HG02885 (cell line): ENCODE measurements at regions not wholly inside any gene's neighbourhood (a gene's known extent, or its start where the extent isn't known, plus 50 kb on each side); places are given as distances from the start of the nearest gene placed in this dataset.
"Not testable (repeated sequence)": the region's sequence is repeated elsewhere in the genome, so short reads cannot be mapped to it uniquely, and the experiment has no call there.

ENCODE experiments used
- ATAC-seq: cut with Tn5 transposase; IDR thresholded peaks from one replicate; pipeline ENCODE4 v1.9.1; 2021; ENCODE audit warnings: mild to moderate bottlenecking; ENCODE audit not compliant: unreplicated experiment, poor library complexity

- no peak for ATAC-seq
These were observed 315.9 kb upstream of the RPS23 start for GRCh38 chr5:82594097-82594496.

GRCh38 chr5:82593481-82593880, 315.3 kb upstream of the RPS23 start:
- ATAC-seq = no peak

GRCh38 chr5:82591021-82591515, 312.9 kb upstream of the RPS23 start:
- no peak for ATAC-seq

DNA sequence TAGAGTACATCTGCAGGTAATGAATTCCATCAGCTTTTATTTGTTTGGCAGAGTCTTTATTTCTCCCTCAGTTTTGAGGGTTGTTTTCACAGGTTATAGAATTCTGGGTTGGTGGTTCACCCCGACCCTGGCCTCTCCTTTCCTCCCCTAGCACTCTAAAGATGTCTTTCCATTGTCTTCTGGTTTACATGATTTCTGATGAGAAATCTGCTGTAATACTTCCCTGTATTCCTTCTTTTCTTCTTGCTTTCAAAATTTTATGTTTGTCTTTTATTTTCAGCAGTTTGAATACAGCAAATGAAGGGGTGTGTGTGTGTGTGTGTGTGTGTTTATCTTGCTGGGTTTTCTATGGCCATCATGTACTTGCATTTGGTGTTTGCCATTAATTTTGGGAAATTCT, 312.0 kb upstream of the RPS23 start:
- ATAC-seq = no peak

DNA sequence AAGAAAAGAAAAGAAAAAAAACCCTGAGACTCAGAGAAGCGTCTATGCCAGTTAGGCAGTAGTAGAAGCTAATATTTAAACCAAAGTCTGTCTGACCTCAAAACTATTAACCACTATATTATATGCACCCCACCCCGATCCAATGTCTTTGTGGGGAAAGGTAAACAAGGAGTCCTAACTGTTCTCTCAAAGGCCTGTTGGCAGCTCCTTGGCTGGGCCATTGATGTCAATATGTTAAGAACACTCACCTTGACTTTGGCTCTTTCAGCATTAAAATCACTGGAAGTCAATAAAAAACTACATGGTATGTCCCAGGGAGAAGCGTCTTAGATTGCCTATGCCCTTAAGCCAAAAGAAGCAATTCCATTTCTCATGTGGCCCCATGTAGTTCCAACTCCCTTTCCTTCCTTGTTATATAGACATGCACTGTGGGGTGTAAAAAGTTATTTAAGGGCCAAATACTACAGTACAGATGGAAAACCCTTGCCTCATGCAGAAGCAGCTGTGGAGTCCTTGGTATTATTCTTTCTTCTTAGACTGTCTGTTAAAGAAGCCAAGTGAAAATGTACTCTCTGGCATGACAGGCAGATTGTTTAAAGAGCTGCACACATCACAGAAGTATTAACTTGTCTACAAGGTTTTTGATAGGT, 308.6 kb upstream of the RPS23 start:
- ATAC-seq = no peak

DNA sequence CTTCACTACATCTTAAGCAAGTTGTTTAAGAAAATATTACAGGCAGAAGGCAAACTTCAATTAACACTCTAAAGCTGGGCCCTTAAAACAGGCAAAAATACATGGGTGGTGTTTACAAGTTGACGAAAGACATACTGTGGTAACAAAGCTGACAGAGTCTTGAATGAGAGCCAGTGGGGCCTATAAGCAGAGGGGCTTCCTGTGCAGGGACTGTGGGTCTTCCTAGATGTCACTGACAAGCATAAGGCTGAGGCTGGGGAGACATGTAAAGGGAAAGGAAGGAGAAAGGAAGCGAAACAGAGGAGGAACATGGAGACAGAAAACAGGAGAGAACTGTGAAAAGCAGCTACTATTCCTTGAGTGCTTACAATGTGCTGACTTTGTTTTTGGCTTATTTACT, 308.0 kb upstream of the RPS23 start:
- ATAC-seq = no peak

DNA sequence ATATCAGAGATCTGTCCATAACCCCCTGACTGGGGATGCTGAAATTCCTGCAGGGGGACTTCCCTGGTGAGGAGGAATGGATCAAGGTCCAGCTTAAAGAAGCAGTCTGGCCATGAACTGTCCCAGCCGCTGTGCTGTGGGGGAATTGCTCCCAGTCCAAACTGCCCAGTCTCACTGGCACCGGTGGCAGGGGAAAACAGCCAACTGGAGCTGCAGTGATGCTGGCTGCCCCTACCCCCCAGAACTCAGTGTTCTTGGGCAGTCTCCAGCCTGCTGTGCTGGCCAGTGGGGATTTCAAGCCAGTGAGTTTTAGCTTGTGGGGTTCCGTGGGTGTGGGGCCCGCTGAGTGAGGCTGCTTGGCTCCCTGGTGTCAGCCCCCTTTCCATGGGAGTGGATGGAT, 306.5 kb upstream of the RPS23 start:
- ATAC-seq = no peak

GRCh38 chr5:82583331-82583730, 305.2 kb upstream of the RPS23 start:
- not testable (repeated sequence) for ATAC-seq

GRCh38 chr5:82564963-82565362, 286.8 kb upstream of the RPS23 start:
- ATAC-seq = no peak

DNA sequence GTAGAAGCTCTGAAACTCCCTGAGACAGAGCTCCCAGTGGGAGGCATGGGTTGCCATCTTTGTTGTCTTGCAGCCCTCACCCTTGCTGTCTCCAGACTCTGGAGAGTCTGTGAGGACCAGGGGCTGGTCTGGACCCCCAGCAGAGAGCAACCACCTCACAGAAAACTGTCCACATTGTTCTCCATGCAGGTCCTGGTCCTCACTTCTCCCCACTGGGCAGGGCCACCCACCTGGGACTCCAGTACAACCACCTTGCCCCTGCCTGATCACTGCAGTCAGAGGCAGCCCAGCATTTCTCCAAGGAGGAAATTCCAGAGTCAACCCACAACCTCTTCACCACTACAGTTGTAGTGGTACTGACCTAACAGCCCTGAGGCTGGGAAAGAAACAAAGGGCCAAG, 285.6 kb upstream of the RPS23 start:
- no peak for ATAC-seq

GRCh38 chr5:82562696-82563240, 284.6 kb upstream of the RPS23 start:
- ATAC-seq = no peak

DNA sequence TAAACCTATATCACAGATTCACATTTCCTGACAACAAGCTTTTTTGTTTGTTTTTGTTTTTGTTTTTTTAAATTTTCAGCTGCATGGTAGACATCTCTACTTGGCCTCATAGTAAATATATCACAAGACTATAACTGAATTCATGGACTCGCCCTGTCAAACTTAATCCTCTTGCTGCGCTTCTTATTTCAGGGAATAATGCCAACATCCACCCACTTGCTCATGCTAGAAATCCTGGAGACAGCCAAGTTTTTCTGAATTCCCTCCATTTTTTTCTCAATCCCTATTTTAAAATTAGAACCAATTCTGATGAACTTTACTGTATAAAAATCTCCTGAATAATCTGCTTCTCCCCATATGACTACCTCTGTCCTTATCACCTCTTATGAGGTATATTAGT, 283.6 kb upstream of the RPS23 start:
- ATAC-seq = no peak

DNA sequence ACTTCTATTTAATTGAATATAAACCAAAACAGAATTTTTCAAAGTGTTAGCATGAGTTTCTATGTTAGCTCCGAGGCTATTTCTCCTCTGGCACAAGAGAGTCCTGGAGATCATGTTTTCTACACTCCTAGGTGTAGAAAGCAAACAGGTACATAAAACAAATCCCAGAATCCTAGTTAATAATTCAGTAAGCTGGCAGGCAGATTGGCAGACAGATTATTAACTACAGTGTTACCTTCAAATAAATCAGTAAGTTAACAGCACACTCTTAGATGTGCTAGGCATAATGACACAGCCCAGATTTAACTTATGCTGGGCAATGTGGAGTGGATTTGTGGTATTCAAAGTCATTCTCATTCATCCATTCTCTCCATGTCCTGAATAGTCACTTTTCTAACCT, 282.8 kb upstream of the RPS23 start:
- no peak for ATAC-seq

- ATAC-seq = no peak
These were observed 282.4 kb upstream of the RPS23 start for GRCh38 chr5:82560561-82560960.

DNA sequence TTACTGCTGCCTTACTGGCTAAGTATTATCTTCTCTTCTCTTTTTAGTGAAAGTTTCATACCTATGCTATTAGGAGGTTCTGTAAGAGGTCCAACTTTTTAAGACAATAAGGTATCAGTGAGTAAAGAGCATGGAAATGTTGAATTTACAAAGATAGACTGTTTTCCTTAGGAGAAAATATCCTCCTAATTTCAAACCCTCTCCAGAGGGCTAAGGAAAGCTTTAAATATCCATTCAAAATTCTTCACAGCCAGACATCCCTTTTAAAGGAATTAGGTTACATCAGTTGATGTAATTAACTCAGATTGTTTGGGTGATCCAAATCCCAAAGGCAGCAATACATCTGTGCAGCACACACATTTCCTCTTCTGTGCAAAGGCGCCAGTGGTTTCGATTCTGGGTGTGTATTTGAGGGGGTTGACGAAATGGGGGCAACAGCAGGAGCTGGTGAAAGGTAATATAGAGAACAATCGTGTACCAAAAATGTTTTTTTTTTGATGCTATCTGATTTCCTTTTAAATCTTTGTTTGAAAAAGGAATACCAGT, 273.8 kb upstream of the RPS23 start:
- ATAC-seq = no peak

GRCh38 chr5:82551192-82551591, 273.0 kb upstream of the RPS23 start:
- no peak for ATAC-seq

GRCh38 chr5:82549263-82549662, 271.1 kb upstream of the RPS23 start:
- ATAC-seq = no peak

GRCh38 chr5:82544004-82544403, 265.9 kb upstream of the RPS23 start:
- ATAC-seq = no peak

DNA sequence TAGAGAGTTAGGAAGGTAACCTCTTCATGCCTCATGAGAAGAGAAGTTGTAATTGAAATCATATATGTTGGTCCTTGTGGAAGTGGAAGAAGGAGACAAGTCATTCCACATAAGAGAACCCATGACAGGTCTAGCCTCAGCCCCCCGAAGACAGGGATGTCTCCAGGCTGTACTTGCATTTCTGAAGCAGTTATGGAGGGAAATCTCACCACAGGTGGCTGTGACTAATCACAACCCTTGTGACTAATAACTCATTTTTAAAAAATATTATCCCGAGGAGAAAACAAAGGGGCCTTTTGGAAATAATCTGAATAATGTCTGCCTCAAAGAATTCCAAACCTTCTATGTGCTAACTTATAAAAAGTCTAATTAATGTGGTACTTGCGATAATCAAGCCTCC, 262.1 kb upstream of the RPS23 start:
- no peak for ATAC-seq

DNA sequence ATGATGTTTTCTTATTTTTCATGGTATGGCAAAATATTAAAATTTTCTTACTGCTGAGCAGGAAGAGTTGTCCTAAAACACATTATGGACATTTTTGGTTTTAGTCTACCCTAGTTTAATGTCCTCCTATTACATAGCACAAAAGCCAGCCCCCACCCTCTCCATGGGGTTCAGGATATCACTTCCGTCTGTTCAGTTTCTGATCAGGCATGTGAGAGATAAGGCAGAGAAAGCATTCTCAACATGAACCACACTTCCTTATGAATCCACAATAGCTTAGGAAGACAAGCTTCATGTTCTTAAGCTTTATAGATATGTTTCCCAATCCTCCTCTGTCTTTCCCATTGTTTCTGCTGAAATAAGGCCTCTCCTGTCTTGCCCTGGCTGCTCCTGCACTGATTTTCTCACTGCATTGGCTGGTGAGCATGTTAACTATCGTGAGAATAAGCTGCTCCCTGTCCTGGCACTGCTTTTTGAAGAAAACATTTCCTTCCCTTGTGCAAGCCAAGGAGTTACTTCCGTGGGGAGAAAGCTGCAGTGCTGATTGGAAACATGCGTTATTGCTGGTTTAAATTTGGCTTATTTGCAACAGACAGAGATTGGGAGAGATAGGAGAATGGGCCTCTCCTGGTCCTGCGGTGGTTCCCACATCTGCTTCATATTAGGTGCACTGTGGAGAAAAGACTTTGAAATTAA, 260.3 kb upstream of the RPS23 start:
- no peak for ATAC-seq

GRCh38 chr5:82537687-82538306, 259.6 kb upstream of the RPS23 start:
- no peak for ATAC-seq
